GM19452 (cell line): ENCODE measurements at regions not wholly inside any gene's neighbourhood (a gene's known extent, or its start where the extent isn't known, plus 50 kb on each side); places are given as distances from the start of the nearest gene placed in this dataset.
"Not testable (repeated sequence)": the region's sequence is repeated elsewhere in the genome, so short reads cannot be mapped to it uniquely, and the experiment has no call there.

Experiments
- ATAC-seq: cut with Tn5 transposase; IDR thresholded peaks from one replicate; pipeline ENCODE4 v1.9.1; 2021; ENCODE audit not compliant: unreplicated experiment

DNA sequence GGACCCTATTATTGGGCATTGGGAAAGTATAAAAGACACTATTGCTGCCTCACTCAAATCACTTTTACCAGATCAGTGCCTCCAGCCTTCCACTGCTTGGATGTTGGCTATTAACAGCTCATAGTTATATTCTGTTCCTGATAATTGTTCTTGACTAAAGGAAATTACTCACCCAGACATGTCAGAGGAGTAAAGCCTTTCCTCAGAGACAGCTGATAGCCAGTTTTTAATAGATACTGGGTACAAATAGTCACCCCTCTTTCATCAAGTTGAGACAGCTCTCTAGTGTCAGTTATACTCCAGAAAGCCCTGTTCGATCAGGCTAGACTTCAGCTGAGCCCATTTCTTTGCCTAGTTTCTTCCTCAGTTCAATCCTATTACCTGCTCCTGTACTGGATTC lies 876.1 kb upstream of the B3GALT2 start:
- ATAC-seq = no peak

- ATAC-seq = no peak
These were observed 874.1 kb upstream of the B3GALT2 start for GRCh38 chr1:194060481-194060880.

- ATAC-seq = not testable (repeated sequence)
These were observed 871.9 kb upstream of the B3GALT2 start for GRCh38 chr1:194058268-194058667.

DNA sequence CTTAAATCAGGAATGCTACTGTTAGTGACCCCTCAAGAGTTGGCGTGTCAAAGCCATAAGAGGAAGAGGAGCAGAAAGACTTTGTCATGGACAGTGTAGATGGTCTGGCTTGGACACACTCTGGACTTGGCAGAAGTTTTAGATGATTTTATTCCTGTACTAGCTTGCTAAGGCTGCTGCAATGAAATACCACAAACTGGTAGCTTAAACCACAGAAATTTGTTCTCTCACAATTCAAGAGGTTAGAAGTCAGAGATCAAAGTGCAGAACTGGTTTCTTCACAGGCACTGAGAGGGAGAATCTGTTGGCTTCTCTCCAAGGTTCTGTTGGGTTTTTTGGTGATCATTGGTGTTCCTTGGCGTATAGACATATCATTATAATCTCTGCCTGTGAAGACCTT lies 869.8 kb upstream of the B3GALT2 start:
- no peak for ATAC-seq

DNA sequence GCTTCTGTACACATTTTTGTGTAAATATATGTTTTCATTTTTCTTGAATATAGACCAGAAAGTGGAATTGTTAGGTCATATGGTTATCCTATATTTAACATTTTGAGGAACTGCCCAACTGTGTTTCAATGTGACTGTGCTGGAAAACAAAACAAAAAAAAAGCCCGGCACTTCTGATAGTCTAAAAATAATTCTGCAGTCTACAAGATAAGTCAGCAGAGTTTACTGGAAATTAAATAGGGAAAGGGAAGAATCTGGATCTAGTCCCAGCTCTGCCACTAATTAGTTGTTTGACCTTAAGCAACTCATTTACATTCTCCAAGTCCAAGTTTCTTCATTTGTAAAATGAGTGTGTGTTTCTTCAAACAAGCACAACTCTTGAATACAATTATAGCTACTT lies 869.1 kb upstream of the B3GALT2 start:
- ATAC-seq = no peak

- ATAC-seq = peak; percentile 54
These were observed 866.3 kb upstream of the B3GALT2 start for GRCh38 chr1:194052514-194053338.

GRCh38 chr1:194047921-194048320 lies 861.5 kb upstream of the B3GALT2 start:
- ATAC-seq = no peak

DNA sequence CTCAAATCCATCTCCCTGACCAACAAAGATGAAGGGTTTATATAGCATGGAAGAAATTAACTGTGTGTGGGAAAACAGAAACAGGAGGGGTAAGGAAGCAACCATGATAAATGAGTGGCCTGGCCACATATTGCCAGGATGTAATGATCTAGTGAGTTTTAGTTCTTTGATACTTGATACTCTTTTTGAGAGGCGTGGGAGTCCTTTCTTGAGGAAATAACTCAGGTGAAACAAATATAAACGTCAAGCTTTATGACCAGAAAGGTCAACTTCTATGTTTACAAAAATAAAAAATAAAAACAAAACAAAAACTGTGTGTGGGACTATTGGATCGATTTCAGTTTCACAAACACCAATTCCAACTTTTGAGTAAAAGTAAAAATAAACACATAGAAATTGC lies 860.8 kb upstream of the B3GALT2 start:
- no peak for ATAC-seq

DNA sequence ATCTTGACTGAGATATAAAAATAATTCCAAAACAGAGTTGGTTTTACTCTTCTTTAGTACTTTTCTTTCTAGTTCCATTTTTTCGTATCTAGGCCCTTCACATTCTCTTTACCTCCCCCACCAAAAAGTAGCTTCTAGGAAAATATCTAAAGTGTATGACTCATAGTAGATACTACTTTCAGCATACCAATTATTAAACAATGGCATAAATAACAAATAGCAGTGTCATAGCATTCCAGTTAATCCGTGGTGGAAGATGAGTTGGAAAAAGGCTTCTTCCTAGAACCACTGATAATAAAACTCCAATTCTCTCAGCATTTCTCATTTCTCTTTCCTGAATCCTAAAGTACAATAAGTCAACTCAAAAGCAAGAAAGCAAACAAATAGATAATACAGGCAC lies 859.0 kb upstream of the B3GALT2 start:
- ATAC-seq = no peak

DNA sequence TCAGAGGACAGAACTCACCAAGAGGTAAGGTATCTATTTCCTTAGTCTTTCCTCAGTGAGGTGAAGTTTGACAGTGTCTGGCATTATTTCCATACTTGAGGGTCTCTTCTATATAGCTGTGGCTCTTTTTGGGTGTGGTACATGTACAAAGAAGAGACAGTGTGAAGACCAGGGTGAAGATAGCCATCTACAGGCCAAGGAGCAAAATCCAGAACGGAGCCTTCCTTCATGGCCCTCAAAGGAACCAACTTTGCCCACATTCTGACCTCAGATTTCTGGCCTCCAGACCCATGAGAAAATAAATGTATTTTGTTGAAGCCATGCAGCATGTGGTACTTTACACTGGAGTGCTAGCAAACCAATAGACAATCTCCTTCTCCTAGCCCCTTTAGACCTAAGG lies 858.5 kb upstream of the B3GALT2 start:
- no peak for ATAC-seq

GRCh38 chr1:194043984-194044755 lies 857.8 kb upstream of the B3GALT2 start:
- ATAC-seq = no peak

DNA sequence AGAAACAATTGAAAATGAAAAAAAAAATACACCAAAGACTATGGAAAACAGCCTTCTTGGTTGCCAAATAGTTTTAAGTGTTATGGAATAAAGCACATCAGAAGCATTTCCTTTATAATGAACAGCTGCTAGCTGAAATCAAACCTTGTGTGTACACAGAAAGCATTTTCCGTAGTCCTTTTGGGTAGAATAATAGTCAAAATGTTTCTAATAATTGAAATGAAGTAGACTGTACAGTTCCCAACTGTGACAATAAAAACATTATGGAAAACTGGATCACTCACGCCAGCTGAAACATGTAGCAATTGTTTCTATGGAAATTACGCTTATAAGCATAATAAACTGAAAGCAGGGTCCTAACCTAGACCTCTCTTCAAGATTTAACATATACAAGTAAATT lies 856.3 kb upstream of the B3GALT2 start:
- no peak for ATAC-seq

- ATAC-seq = no peak
These were observed 854.1 kb upstream of the B3GALT2 start for GRCh38 chr1:194040496-194040895.

GRCh38 chr1:194039578-194039977 lies 853.2 kb upstream of the B3GALT2 start:
- no peak for ATAC-seq

DNA sequence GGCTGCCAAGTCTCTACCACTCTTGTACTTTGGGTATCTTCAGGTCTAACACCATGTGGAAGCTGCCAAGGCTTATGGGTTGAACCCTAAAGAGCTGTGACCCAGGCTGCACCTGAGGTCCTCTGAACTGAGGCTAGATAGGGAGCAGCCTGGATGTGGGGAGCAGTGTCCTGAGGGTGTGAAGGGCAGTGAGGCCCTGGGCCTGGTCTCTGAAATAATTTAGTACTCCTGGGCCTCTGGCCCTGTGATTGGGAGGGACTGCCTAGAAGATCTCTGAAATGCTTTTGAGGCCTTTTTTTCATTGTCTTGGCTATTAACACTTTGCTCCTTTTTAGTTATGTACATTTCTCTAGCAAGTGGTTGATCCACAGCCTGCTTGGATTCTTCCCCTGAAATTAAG lies 847.2 kb upstream of the B3GALT2 start:
- no peak for ATAC-seq

- no peak for ATAC-seq
These were observed 841.6 kb upstream of the B3GALT2 start for GRCh38 chr1:194028002-194028401.

GRCh38 chr1:194026422-194026821 lies 840.0 kb upstream of the B3GALT2 start:
- no peak for ATAC-seq

GRCh38 chr1:194024659-194025058 lies 838.2 kb upstream of the B3GALT2 start:
- no peak for ATAC-seq

DNA sequence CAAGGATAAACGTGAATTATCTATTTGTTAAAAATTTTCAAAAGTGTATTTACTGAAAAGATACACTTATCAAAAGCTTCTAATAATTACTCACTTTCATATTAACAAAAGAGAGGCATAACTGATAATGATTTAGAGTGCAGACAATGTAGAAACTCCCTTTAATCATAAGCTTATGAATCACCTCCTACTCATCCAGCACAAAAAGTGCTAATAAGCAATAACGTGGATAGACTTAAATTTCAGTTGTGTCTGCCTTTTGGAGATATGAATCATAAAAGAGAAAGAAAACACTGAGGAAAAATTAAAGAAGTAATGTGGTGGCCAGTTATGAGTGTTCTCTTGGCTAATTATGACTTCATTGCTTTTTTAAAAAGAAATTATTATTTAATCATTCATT lies 827.6 kb upstream of the B3GALT2 start:
- no peak for ATAC-seq

DNA sequence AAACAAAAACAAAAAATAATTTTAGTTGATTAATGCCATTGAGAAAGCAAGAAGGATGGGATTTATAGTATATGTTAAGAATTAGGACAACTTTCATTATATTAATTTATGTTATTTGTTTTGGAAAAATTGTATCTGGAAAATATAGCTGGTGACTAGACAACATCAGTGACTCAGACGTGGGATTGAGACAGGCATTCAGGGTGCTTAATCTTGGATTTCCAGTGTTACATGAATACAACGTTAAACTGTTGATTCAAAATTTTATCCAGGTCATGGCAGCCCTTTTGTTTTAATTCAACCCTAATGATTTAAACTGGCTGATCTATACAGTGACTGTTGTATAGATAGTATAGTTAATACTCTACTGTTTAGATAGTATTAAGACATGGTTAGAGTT lies 827.1 kb upstream of the B3GALT2 start:
- ATAC-seq = no peak

DNA sequence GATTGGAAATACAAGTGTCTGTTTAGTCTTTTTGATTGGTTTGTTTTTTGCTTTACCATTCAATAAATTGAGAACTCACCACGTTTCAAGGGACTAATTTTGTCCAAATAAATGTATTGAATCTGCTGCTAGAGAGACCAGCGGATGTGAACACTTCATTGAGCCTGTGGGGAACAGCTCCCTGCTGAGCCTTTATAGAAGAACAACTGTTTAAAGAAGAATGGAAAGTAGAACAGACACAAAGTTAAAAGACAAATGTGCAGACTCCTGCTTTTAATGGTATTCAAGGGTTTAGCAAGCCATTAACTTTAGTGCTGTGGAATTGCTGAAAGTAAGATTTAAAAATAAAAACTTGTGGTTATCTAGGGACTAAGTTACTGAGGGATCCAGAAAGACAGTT lies 817.7 kb upstream of the B3GALT2 start:
- ATAC-seq = no peak

- not testable (repeated sequence) for ATAC-seq
These were observed 815.4 kb upstream of the B3GALT2 start for GRCh38 chr1:194001726-194002350.
